SU-DHL-6 (cell line): ENCODE measurements at regions not wholly inside any gene's neighbourhood (a gene's known extent, or its start where the extent isn't known, plus 50 kb on each side); places are given as distances from the start of the nearest gene placed in this dataset.

Source experiments
- H2AFZ ChIP-seq: fragments of 200-600 bp; sonication (generic); 2 replicates; pipeline ENCODE4 v1.6.1; 2014; ENCODE audit warnings: low read depth, mild to moderate bottlenecking, moderate library complexity, mixed read lengths, antibody characterized with exemption, low read length; ENCODE audit not compliant: severe bottlenecking
- H3F3A ChIP-seq: fragments of 200-600 bp; shearing (Covaris generic); 2 replicates; pipeline ENCODE4 v1.6.0; 2016; ENCODE audit warnings: antibody characterized with exemption, mild to moderate bottlenecking; ENCODE audit not compliant: insufficient read depth
- H3K27ac ChIP-seq: fragments of 200-600 bp; sonication (generic); 2 replicates; pipeline ENCODE4 v1.5.1; 2016; ENCODE audit warnings: low read depth, mild to moderate bottlenecking, low read length, moderate library complexity, mixed read lengths
- H3K27me3 ChIP-seq: fragments of 200-600 bp; sonication (generic), shearing (Covaris generic); 2 replicates; pipeline ENCODE4 v1.6.0; 2014; ENCODE audit warnings: mild to moderate bottlenecking, low read length
- H3K36me3 ChIP-seq: fragments of 200-600 bp; sonication (generic); 2 replicates; pipeline ENCODE4 v1.6.1; 2014; ENCODE audit warnings: mild to moderate bottlenecking, low read length, mixed read lengths
- H3K4me2 ChIP-seq: fragments of 300-600, 200-600 bp; shearing (Covaris generic), sonication (generic); 2 replicates; pipeline ENCODE4 v1.6.0; 2014; ENCODE audit warnings: low read length, low read depth, mild to moderate bottlenecking; ENCODE audit not compliant: poor library complexity, severe bottlenecking
- H3K4me3 ChIP-seq: fragments of 200-600 bp; sonication (generic); 2 replicates; pipeline ENCODE4 v1.5.1; 2014; ENCODE audit warnings: antibody characterized with exemption, low read length, mild to moderate bottlenecking, mixed read lengths; ENCODE audit not compliant: insufficient read depth, poor library complexity, severe bottlenecking
- H3K79me2 ChIP-seq: fragments of 200-600 bp; sonication (generic); 2 replicates; pipeline ENCODE4 v1.6.1; 2014; ENCODE audit warnings: mild to moderate bottlenecking, low read length, moderate library complexity; ENCODE audit not compliant: insufficient read depth
- H3K9ac ChIP-seq: fragments of 200-600 bp; sonication (generic); 2 replicates; pipeline ENCODE4 v1.7.0; 2014; ENCODE audit warnings: mild to moderate bottlenecking, low read length
- H3K9me2 ChIP-seq: fragments of 200-600 bp; sonication (generic); replicated peaks from 2 replicates; pipeline ENCODE4 v1.6.1; 2014; ENCODE audit warnings: low read length; ENCODE audit not compliant: insufficient read depth
- H3K9me3 ChIP-seq: fragments of 200-600 bp; sonication (generic); 2 replicates; pipeline ENCODE4 v1.6.1; 2014; ENCODE audit warnings: low read length, mixed read lengths; ENCODE audit not compliant: insufficient read depth
- H4K20me1 ChIP-seq: fragments of 200-600 bp; sonication (generic); 2 replicates; pipeline ENCODE4 v1.6.1; 2014; ENCODE audit warnings: low read depth, mild to moderate bottlenecking, antibody characterized with exemption, low read length, moderate library complexity, mixed read lengths
- EZH2phosphoT487 ChIP-seq: fragments of 200-600 bp; sonication (generic), shearing (Covaris generic); conservative IDR thresholded peaks from 2 replicates; pipeline ENCODE4 v1.6.1; 2018; ENCODE audit warnings: mild to moderate bottlenecking, antibody characterized with exemption, low read length, moderate library complexity, mixed read lengths
- TF ChIP-seq, protein P1 (sequence below): fragments of 200-600 bp; sonication (generic); IDR thresholded peaks from one replicate; pipeline ENCODE4 v1.5.1; 2017; ENCODE audit warnings: antibody characterized with exemption, mild to moderate bottlenecking, low read length, moderate library complexity; ENCODE audit not compliant: insufficient read depth, poor library complexity, severe bottlenecking

DNA sequence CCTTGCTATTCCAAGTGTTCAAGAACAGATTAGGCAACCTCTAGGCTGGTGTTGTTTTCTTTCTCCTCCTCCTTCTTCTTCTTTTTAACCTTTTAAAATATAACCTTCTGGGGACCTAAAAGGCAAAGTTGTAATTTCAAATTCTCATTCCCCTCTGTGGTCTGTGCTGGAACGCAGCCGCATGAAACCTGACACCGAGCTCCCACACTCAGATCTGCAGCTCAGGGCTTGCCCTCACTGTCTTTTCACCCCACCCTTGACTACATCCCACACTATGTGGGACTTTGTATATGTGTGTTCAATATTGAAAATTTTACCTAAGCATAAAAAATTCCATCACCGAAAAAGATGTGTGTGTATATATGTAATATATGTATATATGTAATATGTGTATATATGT lies 62.0 kb upstream of the ARHGAP42 start:
- Histone ChIP-seq H3K4me3 (no peak overlapping the region), H3K9me3 (no peaks in the 10 kb centered on the region), H3K79me2 (no peaks in the 10 kb centered on the region), H4K20me1 (no peaks in the 10 kb centered on the region), H3K4me2 (no peak overlapping the region), H3F3A (no peaks in the 10 kb centered on the region), H3K27me3 (no peaks in the 10 kb centered on the region), H3K9me2 (no peaks in the 10 kb centered on the region), H3K36me3 (no peaks in the 10 kb centered on the region), H2AFZ (no peak overlapping the region), H3K9ac (no peak overlapping the region), H3K27ac (no peak overlapping the region)
- TF ChIP-seq, protein P1, sequence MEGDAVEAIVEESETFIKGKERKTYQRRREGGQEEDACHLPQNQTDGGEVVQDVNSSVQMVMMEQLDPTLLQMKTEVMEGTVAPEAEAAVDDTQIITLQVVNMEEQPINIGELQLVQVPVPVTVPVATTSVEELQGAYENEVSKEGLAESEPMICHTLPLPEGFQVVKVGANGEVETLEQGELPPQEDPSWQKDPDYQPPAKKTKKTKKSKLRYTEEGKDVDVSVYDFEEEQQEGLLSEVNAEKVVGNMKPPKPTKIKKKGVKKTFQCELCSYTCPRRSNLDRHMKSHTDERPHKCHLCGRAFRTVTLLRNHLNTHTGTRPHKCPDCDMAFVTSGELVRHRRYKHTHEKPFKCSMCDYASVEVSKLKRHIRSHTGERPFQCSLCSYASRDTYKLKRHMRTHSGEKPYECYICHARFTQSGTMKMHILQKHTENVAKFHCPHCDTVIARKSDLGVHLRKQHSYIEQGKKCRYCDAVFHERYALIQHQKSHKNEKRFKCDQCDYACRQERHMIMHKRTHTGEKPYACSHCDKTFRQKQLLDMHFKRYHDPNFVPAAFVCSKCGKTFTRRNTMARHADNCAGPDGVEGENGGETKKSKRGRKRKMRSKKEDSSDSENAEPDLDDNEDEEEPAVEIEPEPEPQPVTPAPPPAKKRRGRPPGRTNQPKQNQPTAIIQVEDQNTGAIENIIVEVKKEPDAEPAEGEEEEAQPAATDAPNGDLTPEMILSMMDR, result no peak
- TF ChIP-seq EZH2phosphoT487, result no peak

DNA sequence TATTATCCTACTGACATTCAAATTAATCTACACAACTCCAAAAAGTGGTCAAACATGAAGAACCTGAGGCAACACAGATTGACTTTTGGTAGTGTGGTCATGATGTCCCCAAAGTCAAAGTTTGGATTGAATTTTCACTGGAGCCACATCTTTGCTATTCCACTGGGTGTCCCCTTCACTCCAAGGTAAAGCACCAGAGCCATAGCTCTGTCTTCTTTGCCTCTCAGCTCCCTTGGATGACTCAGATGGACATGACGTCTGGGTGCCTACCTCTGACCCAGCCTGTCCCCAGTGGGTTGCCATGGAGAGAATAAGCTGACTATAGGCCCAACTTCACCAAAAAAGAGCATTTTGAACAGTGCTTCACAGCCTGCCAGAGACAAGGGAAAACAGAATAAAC lies 57.4 kb upstream of the ARHGAP42 start:
- H3F3A ChIP-seq, result no peaks in the 10 kb centered on the region
- H3K27me3 ChIP-seq, result no peaks in the 10 kb centered on the region
- no peak overlapping the region for H2AFZ ChIP-seq
- no peaks in the 10 kb centered on the region for H3K79me2 ChIP-seq
- TF ChIP-seq EZH2phosphoT487, result no peak
- TF ChIP-seq, protein P1, result no peak
- no peak overlapping the region for H3K4me2 ChIP-seq
- no peak overlapping the region for H3K9ac ChIP-seq
- no peaks in the 10 kb centered on the region for H3K9me3 ChIP-seq
- no peak overlapping the region for H3K27ac ChIP-seq
- H3K4me3 ChIP-seq, result no peak overlapping the region
- H3K36me3 ChIP-seq, result no peaks in the 10 kb centered on the region
- H4K20me1 ChIP-seq, result no peaks in the 10 kb centered on the region
- no peaks in the 10 kb centered on the region for H3K9me2 ChIP-seq

DNA sequence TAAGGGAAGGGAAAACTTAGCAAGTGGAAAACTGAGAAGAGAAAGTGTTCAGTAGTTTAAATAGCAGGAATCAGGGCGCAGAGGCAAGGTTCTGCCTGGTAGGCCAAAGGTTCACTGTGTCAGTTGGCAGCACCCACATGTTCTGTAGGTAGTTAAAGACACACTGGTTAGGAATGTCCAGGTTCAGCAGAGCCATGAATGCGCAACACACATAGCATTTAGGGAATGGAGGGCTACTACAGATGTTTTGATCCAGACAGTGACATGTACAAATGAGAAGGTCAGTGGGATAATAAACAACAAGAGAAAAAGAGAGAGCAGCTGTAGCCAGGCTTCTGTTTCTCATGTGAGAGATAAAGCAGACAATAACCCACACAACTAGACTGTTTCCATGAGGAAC lies 56.2 kb upstream of the ARHGAP42 start:
- Histone ChIP-seq H3F3A (no peaks in the 10 kb centered on the region), H3K4me2 (no peak overlapping the region), H4K20me1 (no peaks in the 10 kb centered on the region), H3K9ac (no peak overlapping the region), H3K27me3 (no peaks in the 10 kb centered on the region), H3K4me3 (no peak overlapping the region), H2AFZ (no peak overlapping the region), H3K27ac (no peak overlapping the region), H3K9me3 (no peaks in the 10 kb centered on the region), H3K79me2 (no peaks in the 10 kb centered on the region), H3K9me2 (no peaks in the 10 kb centered on the region), H3K36me3 (no peaks in the 10 kb centered on the region)
- TF ChIP-seq, protein P1, result no peak
- TF ChIP-seq EZH2phosphoT487, result no peak
